ENCODE measurements at regions not wholly inside any gene's neighbourhood (a gene's known extent, or its start where the extent isn't known, plus 50 kb on each side); places are given as distances from the start of the nearest gene placed in this dataset.

GRCh38 chr5:3220201-3220600, 375.4 kb upstream of the IRX1 start:
- TF ChIP-seq CTCF (IDR thresholded peaks at IDR 0.05) = no peak
- Histone ChIP-seq H3K4me3 (no peak overlapping the region), H3K27ac (no peak overlapping the region), H3K4me1 (no peaks in the 10 kb centered on the region), H3K9me3 (no peaks in the 10 kb centered on the region), H3K27me3 (no peaks in the 10 kb centered on the region), H3K36me3 (no peaks in the 10 kb centered on the region)
- intact Hi-C loops (cut with DNase I) = no loop called here
- DNase-seq (ENCODE audit: low spot score in 2 of 2) = no peak

GRCh38 chr5:3218916-3219650, 376.5 kb upstream of the IRX1 start:
- H3K4me1 ChIP-seq = no peaks in the 10 kb centered on the region
- no peaks in the 10 kb centered on the region for H3K36me3 ChIP-seq
- no peaks in the 10 kb centered on the region for H3K9me3 ChIP-seq
- H3K27ac ChIP-seq = no peak overlapping the region
- H3K4me3 ChIP-seq = no peak overlapping the region
- no peak for TF ChIP-seq CTCF (IDR thresholded peaks at IDR 0.05)
- DNase-seq (ENCODE audit: low spot score in 2 of 2) = no peak
- intact Hi-C loops (cut with DNase I) = no loop called here
- H3K27me3 ChIP-seq = no peaks in the 10 kb centered on the region

GRCh38 chr5:3217771-3218495, 377.7 kb upstream of the IRX1 start:
- Histone ChIP-seq H3K9me3 (no peaks in the 10 kb centered on the region), H3K4me1 (no peaks in the 10 kb centered on the region), H3K27me3 (no peaks in the 10 kb centered on the region), H3K36me3 (no peaks in the 10 kb centered on the region), H3K27ac (no peak overlapping the region), H3K4me3 (no peak overlapping the region)
- TF ChIP-seq CTCF (IDR thresholded peaks at IDR 0.05) = no peak
- no peak for DNase-seq (ENCODE audit: low spot score in 2 of 2)
- intact Hi-C loops (cut with DNase I) = no loop called here

GRCh38 chr5:3217114-3217513, 378.5 kb upstream of the IRX1 start:
- intact Hi-C loops (cut with DNase I) = no loop called here
- Histone ChIP-seq H3K4me3 (no peak overlapping the region), H3K9me3 (no peaks in the 10 kb centered on the region), H3K36me3 (no peaks in the 10 kb centered on the region), H3K27me3 (no peaks in the 10 kb centered on the region), H3K4me1 (no peaks in the 10 kb centered on the region), H3K27ac (no peak overlapping the region)
- no peak for DNase-seq (ENCODE audit: low spot score in 2 of 2)
- no peak for TF ChIP-seq CTCF (IDR thresholded peaks at IDR 0.05)

- Histone ChIP-seq H3K4me3 (no peak overlapping the region), H3K27ac (no peak overlapping the region), H3K9me3 (no peaks in the 10 kb centered on the region), H3K36me3 (no peaks in the 10 kb centered on the region), H3K4me1 (no peaks in the 10 kb centered on the region), H3K27me3 (no peaks in the 10 kb centered on the region)
- no peak for TF ChIP-seq CTCF (IDR thresholded peaks at IDR 0.05)
- no peak for DNase-seq (ENCODE audit: low spot score in 2 of 2)
- intact Hi-C loops (cut with DNase I) = no loop called here
Observed at GRCh38 chr5:3216386-3216785, 379.2 kb upstream of the IRX1 start.

Measured in ascending aorta (tissue), 2 donors.